Gastroesophageal sphincter (tissue), 3 donors: ENCODE measurements at regions not wholly inside any gene's neighbourhood (a gene's known extent, or its start where the extent isn't known, plus 50 kb on each side); places are given as distances from the start of the nearest gene placed in this dataset.

ENCODE experiments used
- POLR2A ChIP-seq, 2 donors: fragments of 450-650 bp; IDR thresholded peaks; one replicate each; pipeline ENCODE4 v1.6.1; 2017; ENCODE audit warnings: antibody characterized with exemption in 2 of 2, mild to moderate bottlenecking in 2 of 2, moderate library complexity in 1 of 2
- TF ChIP-seq, protein P1 (sequence below), 4 experiments: fragments of 200-600 bp in 2 of 4; fragments of 450-650 bp in 2 of 4; sonication (generic) in 1 of 4; IDR thresholded peaks; one replicate each; pipeline ENCODE4 v1.5.1; 2017 to 2019; ENCODE audit warnings: antibody characterized with exemption in 4 of 4, mild to moderate bottlenecking in 2 of 4, moderate library complexity in 2 of 4

- TF ChIP-seq, protein P1, sequence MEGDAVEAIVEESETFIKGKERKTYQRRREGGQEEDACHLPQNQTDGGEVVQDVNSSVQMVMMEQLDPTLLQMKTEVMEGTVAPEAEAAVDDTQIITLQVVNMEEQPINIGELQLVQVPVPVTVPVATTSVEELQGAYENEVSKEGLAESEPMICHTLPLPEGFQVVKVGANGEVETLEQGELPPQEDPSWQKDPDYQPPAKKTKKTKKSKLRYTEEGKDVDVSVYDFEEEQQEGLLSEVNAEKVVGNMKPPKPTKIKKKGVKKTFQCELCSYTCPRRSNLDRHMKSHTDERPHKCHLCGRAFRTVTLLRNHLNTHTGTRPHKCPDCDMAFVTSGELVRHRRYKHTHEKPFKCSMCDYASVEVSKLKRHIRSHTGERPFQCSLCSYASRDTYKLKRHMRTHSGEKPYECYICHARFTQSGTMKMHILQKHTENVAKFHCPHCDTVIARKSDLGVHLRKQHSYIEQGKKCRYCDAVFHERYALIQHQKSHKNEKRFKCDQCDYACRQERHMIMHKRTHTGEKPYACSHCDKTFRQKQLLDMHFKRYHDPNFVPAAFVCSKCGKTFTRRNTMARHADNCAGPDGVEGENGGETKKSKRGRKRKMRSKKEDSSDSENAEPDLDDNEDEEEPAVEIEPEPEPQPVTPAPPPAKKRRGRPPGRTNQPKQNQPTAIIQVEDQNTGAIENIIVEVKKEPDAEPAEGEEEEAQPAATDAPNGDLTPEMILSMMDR (IDR thresholded peaks at IDR 0.05): no peak
- TF ChIP-seq POLR2A (IDR thresholded peaks at IDR 0.05): no peak
Measured at GRCh38 chr9:97128919-97129318, 90.0 kb upstream of the CTSV start.
